Astrocyte (in vitro differentiated cells and primary cell): ENCODE measurements at regions not wholly inside any gene's neighbourhood (a gene's known extent, or its start where the extent isn't known, plus 50 kb on each side); places are given as distances from the start of the nearest gene placed in this dataset.

Experiments used
- DNase-seq: peaks from one replicate; pipeline ENCODE4 v3.0.0-alpha.2; 2010; ENCODE audit warnings: low read depth
- FAIRE-seq: peaks from 2 replicates; lab custom pipeline; 2011; peaks lifted over from hg19 to GRCh38; lab: Jason Lieb, UNC
- H2AFZ ChIP-seq: 2 replicates; pipeline ENCODE4 v1.6.0; 2012; ENCODE audit warnings: low read depth, low read length, inconsistent platforms
- H3K27ac ChIP-seq: 2 replicates; pipeline ENCODE4 v1.5.1; 2011; ENCODE audit warnings: low read depth, low read length, inconsistent platforms
- H3K27me3 ChIP-seq: 2 replicates; pipeline ENCODE4 v1.6.0; 2011; ENCODE audit warnings: low read length, inconsistent platforms; ENCODE audit not compliant: insufficient read depth
- H3K36me3 ChIP-seq: 2 replicates; pipeline ENCODE4 v1.5.1; 2011; ENCODE audit warnings: low read length, inconsistent platforms; ENCODE audit not compliant: insufficient read depth
- H3K4me1 ChIP-seq: 2 replicates; pipeline ENCODE4 v1.5.1; 2011; ENCODE audit warnings: low read length, inconsistent platforms; ENCODE audit not compliant: insufficient read depth
- H3K4me2 ChIP-seq: 2 replicates; pipeline ENCODE4 v1.6.0; 2012; ENCODE audit warnings: low read length, inconsistent platforms
- H3K4me3 ChIP-seq: 2 replicates; pipeline ENCODE4 v1.5.1; 2011; ENCODE audit warnings: low read depth, mild to moderate bottlenecking, low read length, inconsistent platforms; ENCODE audit not compliant: insufficient read depth
- H3K79me2 ChIP-seq: 2 replicates; pipeline ENCODE4 v1.6.0; 2012; ENCODE audit warnings: mild to moderate bottlenecking, low read length, inconsistent platforms; ENCODE audit not compliant: insufficient read depth
- H3K9ac ChIP-seq: 2 replicates; pipeline ENCODE4 v1.6.0; 2012; ENCODE audit warnings: mild to moderate bottlenecking, low read length, inconsistent platforms
- H3K9me3 ChIP-seq: 2 replicates; pipeline ENCODE4 v1.5.1; 2012; ENCODE audit warnings: low read depth, mild to moderate bottlenecking, low read length, inconsistent platforms; ENCODE audit not compliant: insufficient read depth
- H4K20me1 ChIP-seq: 2 replicates; pipeline ENCODE4 v1.6.0; 2012; ENCODE audit warnings: low read length, inconsistent platforms; ENCODE audit not compliant: insufficient read depth
- H3K27ac Mint-ChIP-seq: one replicate; pipeline ENCODE4 v1.8.0; 2021; ENCODE audit warnings: mild to moderate bottlenecking, mixed read lengths; ENCODE audit not compliant: unreplicated experiment
- H3K27me3 Mint-ChIP-seq: one replicate; pipeline ENCODE4 v1.8.0; 2021; ENCODE audit warnings: low read depth, mixed read lengths; ENCODE audit not compliant: unreplicated experiment
- H3K36me3 Mint-ChIP-seq: one replicate; pipeline ENCODE4 v1.8.0; 2021; ENCODE audit warnings: low read depth, mixed read lengths; ENCODE audit not compliant: unreplicated experiment
- H3K4me1 Mint-ChIP-seq: one replicate; pipeline ENCODE4 v1.8.0; 2021; ENCODE audit warnings: low read depth, mixed read lengths; ENCODE audit not compliant: unreplicated experiment
- H3K4me3 Mint-ChIP-seq: one replicate; pipeline ENCODE4 v1.8.0; 2021; ENCODE audit warnings: mild to moderate bottlenecking, moderate library complexity, mixed read lengths; ENCODE audit not compliant: unreplicated experiment
- H3K9me3 Mint-ChIP-seq: one replicate; pipeline ENCODE4 v1.8.0; 2021; ENCODE audit warnings: mild to moderate bottlenecking, mixed read lengths; ENCODE audit not compliant: unreplicated experiment
- EZH2 ChIP-seq: IDR thresholded peaks from 2 replicates; pipeline ENCODE4 v1.6.1; 2012; ENCODE audit warnings: mild to moderate bottlenecking, low read length, inconsistent platforms; ENCODE audit not compliant: insufficient read depth
- TF ChIP-seq, protein P1 (sequence below): IDR thresholded peaks from 2 replicates; pipeline ENCODE4 v1.5.1; 2011; ENCODE audit warnings: low read depth, mild to moderate bottlenecking, inconsistent platforms, low read length, moderate library complexity; ENCODE audit not compliant: insufficient read depth

DNA sequence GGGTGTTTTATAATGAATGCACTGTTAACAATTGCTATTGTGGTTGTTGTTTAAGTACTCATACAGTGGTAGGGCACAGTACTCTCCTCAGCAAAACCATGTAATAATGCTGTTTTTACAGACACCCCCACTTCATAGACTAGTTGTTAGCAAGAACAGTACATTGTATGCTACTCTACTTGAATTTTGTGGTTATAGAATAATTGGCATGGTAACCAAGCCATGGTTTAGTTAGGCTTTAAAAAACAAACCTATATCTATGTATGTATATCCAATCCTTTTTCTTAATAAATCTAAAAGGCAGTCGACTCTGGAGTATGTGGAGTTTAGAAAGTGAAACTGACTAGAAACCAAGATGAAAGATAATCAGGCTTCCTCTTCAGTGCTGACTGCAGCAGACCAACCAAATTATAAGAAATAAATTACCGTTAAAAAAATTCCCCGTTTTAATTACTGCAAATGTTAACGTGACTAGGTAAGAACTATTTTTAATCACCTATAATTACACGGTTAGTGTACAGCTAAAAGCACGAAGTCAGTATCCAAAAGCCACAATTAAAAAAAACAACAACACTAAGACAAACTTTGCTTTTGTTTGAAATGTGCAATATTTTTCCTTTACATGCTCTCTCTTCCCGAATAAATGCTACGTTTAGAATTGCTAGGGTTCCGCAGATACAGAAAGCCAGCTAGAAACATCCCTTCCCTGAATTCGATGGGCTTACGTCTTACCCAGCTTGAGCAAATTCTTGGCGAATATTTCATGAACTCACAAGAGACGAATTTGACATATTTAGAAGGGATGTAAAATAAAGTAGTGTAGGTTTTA lies 113.3 kb upstream of the SERTAD2 start:
- no peaks in the 10 kb centered on the region for H3K36me3 Mint-ChIP-seq
- FAIRE-seq, result no peak
- H3K27me3 Mint-ChIP-seq, result peaks cover 2% of the 10 kb centered on the region
- H3K36me3 ChIP-seq, result no peaks in the 10 kb centered on the region
- peak overlapping the region; percentile 57 for H2AFZ ChIP-seq
- H3K27ac Mint-ChIP-seq, result peak overlapping the region; percentile 97
- no peaks in the 10 kb centered on the region for H3K9me3 ChIP-seq
- no peaks in the 10 kb centered on the region for H3K9me3 Mint-ChIP-seq
- no peaks in the 10 kb centered on the region for H3K79me2 ChIP-seq
- peak overlapping the region; percentile 92 for H3K4me2 ChIP-seq
- peak; percentile 61 for DNase-seq
- H3K9ac ChIP-seq, result peak overlapping the region; percentile 90
- peaks cover 21% of the 10 kb centered on the region for H3K4me1 Mint-ChIP-seq
- H3K27ac ChIP-seq, result peak overlapping the region; percentile 95
- H3K27me3 ChIP-seq, result no peaks in the 10 kb centered on the region
- peak overlapping the region; percentile 87 for H3K4me3 Mint-ChIP-seq
- TF ChIP-seq, protein P1, sequence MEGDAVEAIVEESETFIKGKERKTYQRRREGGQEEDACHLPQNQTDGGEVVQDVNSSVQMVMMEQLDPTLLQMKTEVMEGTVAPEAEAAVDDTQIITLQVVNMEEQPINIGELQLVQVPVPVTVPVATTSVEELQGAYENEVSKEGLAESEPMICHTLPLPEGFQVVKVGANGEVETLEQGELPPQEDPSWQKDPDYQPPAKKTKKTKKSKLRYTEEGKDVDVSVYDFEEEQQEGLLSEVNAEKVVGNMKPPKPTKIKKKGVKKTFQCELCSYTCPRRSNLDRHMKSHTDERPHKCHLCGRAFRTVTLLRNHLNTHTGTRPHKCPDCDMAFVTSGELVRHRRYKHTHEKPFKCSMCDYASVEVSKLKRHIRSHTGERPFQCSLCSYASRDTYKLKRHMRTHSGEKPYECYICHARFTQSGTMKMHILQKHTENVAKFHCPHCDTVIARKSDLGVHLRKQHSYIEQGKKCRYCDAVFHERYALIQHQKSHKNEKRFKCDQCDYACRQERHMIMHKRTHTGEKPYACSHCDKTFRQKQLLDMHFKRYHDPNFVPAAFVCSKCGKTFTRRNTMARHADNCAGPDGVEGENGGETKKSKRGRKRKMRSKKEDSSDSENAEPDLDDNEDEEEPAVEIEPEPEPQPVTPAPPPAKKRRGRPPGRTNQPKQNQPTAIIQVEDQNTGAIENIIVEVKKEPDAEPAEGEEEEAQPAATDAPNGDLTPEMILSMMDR, result no peak
- no peak for TF ChIP-seq EZH2
- peak overlapping the region; percentile 72 for H3K4me3 ChIP-seq
- H3K4me1 ChIP-seq, result peaks cover 30% of the 10 kb centered on the region
- no peaks in the 10 kb centered on the region for H4K20me1 ChIP-seq

DNA sequence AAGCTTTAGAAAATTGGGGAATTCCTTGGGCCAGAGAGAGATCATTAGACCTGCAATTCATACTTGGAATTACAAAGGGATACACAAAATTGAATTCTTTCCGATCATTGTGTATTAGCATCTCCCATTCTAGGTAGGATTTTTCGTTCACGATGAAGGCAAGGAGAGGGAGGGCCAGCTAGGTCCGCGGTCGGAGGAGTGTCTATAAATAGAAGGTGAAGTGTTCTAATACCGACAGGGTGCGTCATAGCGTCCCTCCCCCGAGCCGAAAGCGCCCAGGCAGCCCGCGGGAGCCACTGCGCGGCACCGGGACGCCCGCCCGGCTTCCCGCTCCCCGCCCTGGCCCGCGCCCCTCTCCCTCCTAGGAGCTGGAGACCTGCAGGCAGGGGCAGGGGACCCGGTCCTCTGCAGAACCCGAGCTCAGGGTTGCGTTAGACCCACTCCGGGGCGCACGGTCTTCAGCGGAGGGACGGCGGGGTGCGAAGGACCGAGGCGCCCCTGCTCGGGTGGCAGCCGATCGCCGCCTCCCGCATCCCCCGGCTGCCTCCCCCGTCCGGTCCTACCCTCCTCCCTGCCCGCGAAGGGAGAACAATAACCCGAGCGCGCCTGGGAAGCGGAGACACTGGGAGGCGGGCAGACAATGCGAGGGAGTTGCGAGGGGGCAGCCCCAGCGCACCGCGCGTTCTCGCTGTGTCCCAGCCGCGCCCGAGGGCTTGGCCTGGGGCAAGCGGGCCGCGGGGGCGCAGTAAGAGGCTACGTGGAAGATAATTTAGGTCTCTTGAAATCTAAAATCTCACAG lies 114.2 kb upstream of the SERTAD2 start:
- Mint-ChIP-seq H3K4me1 (peaks cover 21% of the 10 kb centered on the region), H3K27me3 (peaks cover 2% of the 10 kb centered on the region), H3K9me3 (no peaks in the 10 kb centered on the region), H3K36me3 (no peaks in the 10 kb centered on the region), H3K4me3 (peak overlapping the region; percentile 87), H3K27ac (peak overlapping the region; percentile 97)
- peak overlapping the region; percentile 57 for H2AFZ ChIP-seq
- peaks cover 30% of the 10 kb centered on the region for H3K4me1 ChIP-seq
- H3K27me3 ChIP-seq, result no peaks in the 10 kb centered on the region
- FAIRE-seq (no peak), DNase-seq (peak; percentile 87)
- peak overlapping the region; percentile 95 for H3K27ac ChIP-seq
- peak overlapping the region; percentile 92 for H3K4me2 ChIP-seq
- H4K20me1 ChIP-seq, result no peaks in the 10 kb centered on the region
- H3K36me3 ChIP-seq, result no peaks in the 10 kb centered on the region
- H3K4me3 ChIP-seq, result peak overlapping the region; percentile 72
- no peak for TF ChIP-seq EZH2
- TF ChIP-seq, protein P1, result no peak
- peak overlapping the region; percentile 90 for H3K9ac ChIP-seq
- no peaks in the 10 kb centered on the region for H3K79me2 ChIP-seq
- H3K9me3 ChIP-seq, result no peaks in the 10 kb centered on the region
